HCT116 (cell line): ENCODE measurements at regions not wholly inside any gene's neighbourhood (a gene's known extent, or its start where the extent isn't known, plus 50 kb on each side); places are given as distances from the start of the nearest gene placed in this dataset.
A peak's percentile ranks its signal among the peaks of the same experiment; 100 is the strongest.
"Not testable (repeated sequence)": the region's sequence is repeated elsewhere in the genome, so short reads cannot be mapped to it uniquely, and the experiment has no call there.

Experiments used
- ATAC-seq: fragments of 200-7000 bp; cut with Tn5 transposase; 2 replicates; pipeline ENCODE4 v1.9.1; 2020; ENCODE audit warnings: mild to moderate bottlenecking, moderate library complexity
- BruUV-seq: library from RNA; stranded (reverse); fragments of 400-500 nt; replicated peaks from 2 replicates; lab custom pipeline; 2021; lab: Mats Ljungman, UMichigan
- CTCF ChIA-PET: fragments of 300-600 bp; sonication (Branson Sonifier 250); formaldehyde crosslinking; loops from one replicate; lab custom pipeline; 2021; ENCODE audit warnings: antibody characterized with exemption; lab: Charles Lee
- POLR2A ChIA-PET: fragments of 300-600, 350-600 bp; sonication (Branson Sonifier 250); formaldehyde crosslinking; loops from one replicate; lab custom pipeline; 2021; ENCODE audit warnings: antibody characterized with exemption; lab: Charles Lee
- RAD21 ChIA-PET, 2 experiments: fragments of 300-600 bp; sonication (Branson Sonifier 250); formaldehyde crosslinking; loops; one replicate each; lab custom pipeline; 2023; ENCODE audit warnings: low total read pairs in 2 of 2; ENCODE audit not compliant: uncharacterized antibody in 2 of 2, unreplicated experiment in 2 of 2, low non-redundant PET in 1 of 2; lab: Charles Lee
- DNase-seq: peaks from one replicate; pipeline ENCODE4 v3.0.0-alpha.2; 2010; ENCODE audit warnings: low read depth, low spot score
- H2AFZ ChIP-seq: fragments of 200-600 bp; shearing (Covaris generic), sonication (generic); 2 replicates; pipeline ENCODE4 v1.6.1; 2017; ENCODE audit warnings: low read depth, mixed run types, mixed read lengths, antibody characterized with exemption, low read length; ENCODE audit not compliant: poor library complexity, severe bottlenecking
- H3K27ac ChIP-seq: 2 replicates; pipeline ENCODE4 v1.5.1; 2012; ENCODE audit warnings: low read depth, low read length
- H3K27me3 ChIP-seq: fragments of 200-600 bp; sonication (generic); 2 replicates; pipeline ENCODE4 v1.6.1; 2016; ENCODE audit warnings: mixed run types, low read length, mixed read lengths; ENCODE audit not compliant: insufficient read depth
- H3K36me3 ChIP-seq, 2 experiments: fragments of 200-500 bp in 1 of 2; fragments of 200-600 bp in 1 of 2; sonication (Bioruptor generic) in 1 of 2; sonication (generic) in 1 of 2; 2 replicates each; pipeline versions ENCODE4 v1.5.1 to v1.6.1; 2014 to 2016; ENCODE audit warnings: low read length in 2 of 2, inconsistent platforms in 1 of 2, mixed read lengths in 1 of 2, mixed run types in 1 of 2; ENCODE audit not compliant: insufficient read depth in 2 of 2, control insufficient read depth in 1 of 2
- H3K4me1 ChIP-seq, 2 experiments: fragments of 200-600 bp in 1 of 2; sonication (generic) in 1 of 2; 2 replicates each; pipeline versions ENCODE4 v1.5.1 to v1.6.1; 2012 to 2017; ENCODE audit warnings: low read length in 2 of 2, inconsistent platforms in 1 of 2, mild to moderate bottlenecking in 1 of 2, mixed read lengths in 1 of 2, mixed run types in 1 of 2, moderate library complexity in 1 of 2; ENCODE audit not compliant: insufficient read depth in 2 of 2, control insufficient read depth in 1 of 2
- H3K4me2 ChIP-seq: fragments of 200-600 bp; sonication (generic); 2 replicates; pipeline ENCODE4 v1.6.1; 2017; ENCODE audit warnings: mixed run types, low read length, mixed read lengths
- H3K4me3 ChIP-seq, 2 experiments: fragments of 200-600 bp in 1 of 2; sonication (generic) in 1 of 2; replicated peaks in 1 of 2; 2 replicates each; pipeline ENCODE4 v1.5.1; 2011 to 2016; ENCODE audit warnings: low read length in 2 of 2, control low read depth in 1 of 2, low read depth in 1 of 2, mild to moderate bottlenecking in 1 of 2, mixed read lengths in 1 of 2, mixed run types in 1 of 2
- H3K79me2 ChIP-seq: fragments of 200-600 bp; sonication (generic); 2 replicates; pipeline ENCODE4 v1.6.1; 2017; ENCODE audit warnings: mild to moderate bottlenecking, mixed run types, low read length, moderate library complexity, mixed read lengths; ENCODE audit not compliant: insufficient read depth
- H3K9ac ChIP-seq: fragments of 200-600 bp; sonication (generic); 2 replicates; pipeline ENCODE4 v1.6.1; 2016; ENCODE audit warnings: low read length, mixed read lengths
- H3K9me2 ChIP-seq: fragments of 200-600 bp; sonication (generic), shearing (Covaris generic); 2 replicates; pipeline ENCODE4 v1.6.1; 2017; ENCODE audit warnings: mixed run types, mild to moderate bottlenecking, moderate library complexity; ENCODE audit not compliant: insufficient read depth
- H3K9me3 ChIP-seq, 2 experiments: fragments of 200-500 bp in 1 of 2; fragments of 200-600 bp in 1 of 2; sonication (Bioruptor generic) in 1 of 2; sonication (generic) in 1 of 2; 2 replicates each; pipeline ENCODE4 v1.6.1; 2014 to 2017; ENCODE audit warnings: low read length in 2 of 2, mixed read lengths in 2 of 2, inconsistent platforms in 1 of 2, low read depth in 1 of 2, mild to moderate bottlenecking in 1 of 2, mixed run types in 1 of 2, moderate library complexity in 1 of 2; ENCODE audit not compliant: control insufficient read depth in 1 of 2, insufficient read depth in 1 of 2
- H4K20me1 ChIP-seq: fragments of 200-600 bp; sonication (generic), shearing (Covaris generic); 2 replicates; pipeline ENCODE4 v1.6.1; 2017; ENCODE audit warnings: mixed run types, mild to moderate bottlenecking, moderate library complexity; ENCODE audit not compliant: insufficient read depth
- ATF3 ChIP-seq: IDR thresholded peaks from 2 replicates; pipeline ENCODE4 v1.6.1; 2012
- EZH2phosphoT487 ChIP-seq: fragments of 200-600 bp; IDR thresholded peaks from 2 replicates; pipeline ENCODE4 v1.6.1; 2018; ENCODE audit warnings: antibody characterized with exemption, borderline replicate concordance
- JUND ChIP-seq: IDR thresholded peaks from 2 replicates; pipeline ENCODE4 v1.6.1; 2012
- POLR2A ChIP-seq: IDR thresholded peaks from 2 replicates; pipeline ENCODE4 v1.7.0; 2011; ENCODE audit warnings: borderline replicate concordance; ENCODE audit not compliant: insufficient read depth, insufficient read length; ENCODE audit errors: extremely low read depth
- SIN3A ChIP-seq: IDR thresholded peaks from 2 replicates; pipeline ENCODE4 v1.6.1; 2012; ENCODE audit warnings: low read depth
- SRF ChIP-seq: IDR thresholded peaks from 2 replicates; pipeline ENCODE4 v1.6.1; 2012; ENCODE audit warnings: low read depth
- intact Hi-C: fragments of 100-400 bp; cut with micrococcal nuclease; formaldehyde crosslinking; loops from 2 replicates; pipeline ENCODE4 v1.10.0; 2022

- RAD21 ChIA-PET, result no interaction called here
- Histone ChIP-seq H3K9me3 (no peaks in the 10 kb centered on the region), H4K20me1 (no peaks in the 10 kb centered on the region), H3K27ac (no peak overlapping the region), H2AFZ (no peak overlapping the region), H3K4me3 (no peak overlapping the region), H3K27me3 (no peaks in the 10 kb centered on the region), H3K9ac (no peak overlapping the region), H3K9me2 (no peaks in the 10 kb centered on the region), H3K4me1 (peaks cover 4 to 8% of the 10 kb centered on the region in 2 experiments; a peak in 3 of 4 replicates), H3K4me2 (no peak overlapping the region), H3K36me3 (no peaks in the 10 kb centered on the region), H3K79me2 (no peaks in the 10 kb centered on the region)
- POLR2A ChIA-PET, result no interaction called here
- BruUV-seq, result no TSS peak
- TF ChIP-seq SRF, result no peak
- no peak for TF ChIP-seq POLR2A
- no peak for TF ChIP-seq JUND
- TF ChIP-seq EZH2phosphoT487, result no peak
- TF ChIP-seq SIN3A, result no peak
- TF ChIP-seq ATF3, result no peak
- no peak for DNase-seq
- intact Hi-C loops, result no loop called here
- CTCF ChIA-PET, result no interaction called here
- no peak for ATAC-seq
Measured at GRCh38 chr10:90293616-90294015, 564.2 kb downstream of the HTR7 start.

- H3K79me2 ChIP-seq, H4K20me1 ChIP-seq, H3K36me3 ChIP-seq, BruUV-seq, H3K9ac ChIP-seq, POLR2A ChIA-PET, H3K4me1 ChIP-seq, ATAC-seq, CTCF ChIA-PET, intact Hi-C loops, H3K27me3 ChIP-seq, H3K27ac ChIP-seq, RAD21 ChIA-PET, H3K9me2 ChIP-seq, H3K4me3 ChIP-seq, DNase-seq, H3K9me3 ChIP-seq, H3K4me2 ChIP-seq: not testable (repeated sequence)
- peak overlapping the region; percentile 49 for H2AFZ ChIP-seq
Measured at GRCh38 chr10:90294821-90295540, 562.9 kb downstream of the HTR7 start.

GRCh38 chr10:90302031-90302430, 555.8 kb downstream of the HTR7 start:
- ATAC-seq, H3K27me3 ChIP-seq, H3K9ac ChIP-seq, DNase-seq, H4K20me1 ChIP-seq, H3K36me3 ChIP-seq, CTCF ChIA-PET, H3K79me2 ChIP-seq, POLR2A ChIA-PET, H2AFZ ChIP-seq, H3K9me3 ChIP-seq, RAD21 ChIA-PET, BruUV-seq, intact Hi-C loops, H3K27ac ChIP-seq, H3K4me2 ChIP-seq, H3K4me3 ChIP-seq, H3K9me2 ChIP-seq: not testable (repeated sequence)
- H3K4me1 ChIP-seq, result peaks cover 22 to 36% of the 10 kb centered on the region in 2 experiments
